Brain pericyte (primary cell): ENCODE measurements at regions not wholly inside any gene's neighbourhood (a gene's known extent, or its start where the extent isn't known, plus 50 kb on each side); places are given as distances from the start of the nearest gene placed in this dataset.

ENCODE experiments used
- DNase-seq: peaks from one replicate; pipeline ENCODE4 v3.0.0-alpha.2; 2012; ENCODE audit warnings: low read depth, low spot score

- DNase-seq, result no peak
These were observed 477.5 kb upstream of the MPDZ start for GRCh38 chr9:13756943-13757342.

GRCh38 chr9:13755551-13755950 lies 476.1 kb upstream of the MPDZ start:
- no peak for DNase-seq

GRCh38 chr9:13750639-13751038 lies 471.1 kb upstream of the MPDZ start:
- no peak for DNase-seq

- DNase-seq, result no peak
These were observed 470.6 kb upstream of the MPDZ start for GRCh38 chr9:13750061-13750460.

- DNase-seq, result no peak
These were observed 467.4 kb upstream of the MPDZ start for GRCh38 chr9:13746876-13747275.

- no peak for DNase-seq
These were observed 464.9 kb upstream of the MPDZ start for GRCh38 chr9:13744261-13744901.

GRCh38 chr9:13737885-13738284 lies 458.4 kb upstream of the MPDZ start:
- no peak for DNase-seq

- no peak for DNase-seq
These were observed 455.7 kb upstream of the MPDZ start for GRCh38 chr9:13735181-13735580.

- DNase-seq, result no peak
These were observed 455.1 kb upstream of the MPDZ start for GRCh38 chr9:13734601-13735000.

- no peak for DNase-seq
These were observed 452.8 kb upstream of the MPDZ start for GRCh38 chr9:13732290-13732689.

GRCh38 chr9:13731637-13732036 lies 452.1 kb upstream of the MPDZ start:
- no peak for DNase-seq

- DNase-seq, result no peak
These were observed 450.5 kb upstream of the MPDZ start for GRCh38 chr9:13729955-13730354.

- DNase-seq, result no peak
These were observed 449.7 kb upstream of the MPDZ start for GRCh38 chr9:13728917-13729811.

GRCh38 chr9:13728131-13728530 lies 448.6 kb upstream of the MPDZ start:
- no peak for DNase-seq

GRCh38 chr9:13726746-13727145 lies 447.3 kb upstream of the MPDZ start:
- DNase-seq, result no peak

- no peak for DNase-seq
These were observed 446.0 kb upstream of the MPDZ start for GRCh38 chr9:13725516-13725915.

- no peak for DNase-seq
These were observed 442.2 kb upstream of the MPDZ start for GRCh38 chr9:13721481-13722235.

GRCh38 chr9:13719981-13720676 lies 440.6 kb upstream of the MPDZ start:
- peak; percentile 68 for DNase-seq

GRCh38 chr9:13719446-13719845 lies 440.0 kb upstream of the MPDZ start:
- DNase-seq, result no peak

- DNase-seq, result no peak
These were observed 439.0 kb upstream of the MPDZ start for GRCh38 chr9:13718539-13718938.

GRCh38 chr9:13718086-13718485 lies 438.6 kb upstream of the MPDZ start:
- no peak for DNase-seq
